Coronary artery (tissue), 2 donors: ENCODE measurements at regions not wholly inside any gene's neighbourhood (a gene's known extent, or its start where the extent isn't known, plus 50 kb on each side); places are given as distances from the start of the nearest gene placed in this dataset.

Experiments used
- DNase-seq: peaks from one replicate; pipeline ENCODE4 v3.0.0-alpha.2; 2017; ENCODE audit warnings: low spot score
- H3K27ac ChIP-seq, 2 donors: fragments of 200-600 bp; sonication (generic); one replicate each; pipeline ENCODE4 v1.5.1; 2016 to 2019
- H3K4me3 ChIP-seq: fragments of 200-600 bp; sonication (generic); 2 replicates; pipeline ENCODE4 v1.5.1; 2016; ENCODE audit warnings: mild to moderate bottlenecking, moderate library complexity
- CTCF ChIP-seq: fragments of 200-600 bp; sonication (generic); IDR thresholded peaks from one replicate; pipeline ENCODE4 v1.5.1; 2019; ENCODE audit warnings: antibody characterized with exemption

GRCh38 chrX:94633237-94633636 lies 959.2 kb downstream of the FAM133A start:
- no peak for DNase-seq
- Histone ChIP-seq H3K4me3 (no peak overlapping the region), H3K27ac (no peak overlapping the region)
- TF ChIP-seq CTCF: no peak

GRCh38 chrX:94635003-94635402 lies 961.0 kb downstream of the FAM133A start:
- Histone ChIP-seq H3K4me3 (no peak overlapping the region), H3K27ac (no peak overlapping the region)
- DNase-seq: no peak
- TF ChIP-seq CTCF: no peak

- TF ChIP-seq CTCF: no peak
- Histone ChIP-seq H3K27ac (no peak overlapping the region), H3K4me3 (no peak overlapping the region)
- no peak for DNase-seq
Observed at GRCh38 chrX:94645726-94646125, 971.7 kb downstream of the FAM133A start.

- Histone ChIP-seq H3K27ac (no peak overlapping the region), H3K4me3 (no peak overlapping the region)
- TF ChIP-seq CTCF: no peak
- no peak for DNase-seq
Observed at GRCh38 chrX:94655180-94655579, 981.2 kb downstream of the FAM133A start.

- TF ChIP-seq CTCF: no peak
- Histone ChIP-seq H3K4me3 (no peak overlapping the region), H3K27ac (no peak overlapping the region)
- no peak for DNase-seq
Observed at GRCh38 chrX:94662689-94663088, 988.7 kb downstream of the FAM133A start.

GRCh38 chrX:94676285-94676684 lies 1002.3 kb downstream of the FAM133A start:
- DNase-seq: no peak
- H3K27ac ChIP-seq: no peak overlapping the region
- no peak for TF ChIP-seq CTCF
- no peak overlapping the region for H3K4me3 ChIP-seq

GRCh38 chrX:94686071-94686470 lies 1012.1 kb downstream of the FAM133A start:
- no peak for DNase-seq
- H3K4me3 ChIP-seq: no peak overlapping the region
- no peak for TF ChIP-seq CTCF
- H3K27ac ChIP-seq: no peak overlapping the region
